HG02840 (cell line): ENCODE measurements at regions not wholly inside any gene's neighbourhood (a gene's known extent, or its start where the extent isn't known, plus 50 kb on each side); places are given as distances from the start of the nearest gene placed in this dataset.
"Not testable (repeated sequence)": the region's sequence is repeated elsewhere in the genome, so short reads cannot be mapped to it uniquely, and the experiment has no call there.

Experiments
- ATAC-seq: cut with Tn5 transposase; IDR thresholded peaks from one replicate; pipeline ENCODE4 v1.9.1; 2021; ENCODE audit warnings: mild to moderate bottlenecking, moderate library complexity, moderate number of reproducible peaks; ENCODE audit not compliant: unreplicated experiment, low FRiP score

GRCh38 chr5:158054223-158055110, 195.5 kb upstream of the CLINT1 start:
- ATAC-seq, result no peak

DNA sequence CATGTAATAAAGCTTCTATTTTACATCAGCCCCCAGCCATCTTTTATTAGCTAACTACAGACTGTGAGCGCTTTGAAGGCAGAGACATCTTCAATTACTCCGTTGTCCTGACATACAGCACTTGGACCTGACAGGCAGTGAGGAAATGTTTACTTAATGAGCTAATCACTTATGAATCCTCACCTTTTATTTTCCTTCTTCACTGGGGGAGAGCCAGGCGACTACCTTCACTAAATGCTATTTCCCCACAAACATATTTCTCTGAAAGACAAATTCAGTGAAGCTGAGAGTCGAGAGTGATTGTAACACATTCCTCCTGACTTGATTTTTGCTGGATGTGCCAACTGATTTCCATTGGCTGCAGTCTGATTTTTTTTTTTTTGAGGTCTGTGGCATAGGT, 192.1 kb upstream of the CLINT1 start:
- ATAC-seq, result no peak

DNA sequence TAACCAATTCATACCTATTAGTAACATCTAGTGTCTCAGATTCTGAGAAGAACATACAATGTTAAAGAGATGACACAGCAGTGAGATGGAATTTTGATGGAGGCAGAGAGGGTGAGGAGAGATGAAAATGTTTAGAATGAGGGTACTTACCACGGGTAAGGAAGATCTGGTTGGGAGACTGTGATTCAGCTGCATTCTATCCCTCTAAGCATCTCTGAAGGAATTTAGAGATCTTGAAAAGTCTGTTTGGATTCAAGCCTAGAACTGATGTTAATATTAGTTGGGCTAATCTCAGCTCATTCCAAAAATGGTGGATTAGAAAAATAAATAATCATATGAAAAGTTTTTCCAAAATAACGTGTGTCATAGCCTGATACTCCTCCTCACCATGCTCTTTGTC, 191.5 kb upstream of the CLINT1 start:
- ATAC-seq, result no peak

DNA sequence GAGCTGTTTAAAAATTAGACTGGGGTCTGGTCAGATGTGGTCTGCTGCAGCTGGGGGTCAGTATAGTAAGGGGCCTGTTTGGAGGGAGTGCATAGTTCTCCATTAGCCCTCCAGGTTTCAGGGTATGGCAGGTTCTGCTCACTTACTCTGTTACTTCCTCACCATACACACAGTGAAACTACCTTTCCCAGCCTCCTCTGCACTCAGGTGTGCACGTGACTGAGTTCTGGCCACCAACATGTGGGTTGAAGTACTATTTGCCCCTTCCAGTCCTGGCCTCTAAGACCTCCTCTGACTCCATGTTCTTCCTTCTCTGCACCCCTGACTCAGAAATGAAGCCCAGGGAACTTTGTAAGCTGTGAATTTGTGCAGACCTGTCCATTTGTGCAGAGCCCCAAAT, 190.5 kb upstream of the CLINT1 start:
- no peak for ATAC-seq

GRCh38 chr5:158045696-158046095, 186.8 kb upstream of the CLINT1 start:
- no peak for ATAC-seq

DNA sequence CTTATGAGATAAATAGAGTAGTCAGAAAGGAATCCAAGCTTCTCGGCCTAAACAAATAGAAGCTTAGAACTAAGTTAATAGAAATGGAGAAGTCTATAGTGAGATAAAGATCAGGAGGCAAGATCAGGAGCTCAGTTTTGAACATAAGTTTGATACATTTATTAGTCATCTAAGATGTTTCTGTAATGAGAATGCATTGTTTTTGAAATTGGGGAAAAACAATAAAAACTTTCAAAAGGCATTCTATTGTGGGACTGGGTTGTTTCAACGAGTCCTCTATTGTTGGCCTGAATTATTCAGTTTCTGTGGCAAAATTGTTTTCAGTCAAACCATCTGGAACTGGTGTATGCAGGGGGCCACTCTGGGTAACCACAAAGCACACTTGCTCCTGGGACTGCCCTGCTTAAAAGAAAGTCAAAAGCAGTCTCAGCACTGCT, 181.0 kb upstream of the CLINT1 start:
- no peak for ATAC-seq

GRCh38 chr5:158039441-158039840, 180.5 kb upstream of the CLINT1 start:
- ATAC-seq, result no peak

DNA sequence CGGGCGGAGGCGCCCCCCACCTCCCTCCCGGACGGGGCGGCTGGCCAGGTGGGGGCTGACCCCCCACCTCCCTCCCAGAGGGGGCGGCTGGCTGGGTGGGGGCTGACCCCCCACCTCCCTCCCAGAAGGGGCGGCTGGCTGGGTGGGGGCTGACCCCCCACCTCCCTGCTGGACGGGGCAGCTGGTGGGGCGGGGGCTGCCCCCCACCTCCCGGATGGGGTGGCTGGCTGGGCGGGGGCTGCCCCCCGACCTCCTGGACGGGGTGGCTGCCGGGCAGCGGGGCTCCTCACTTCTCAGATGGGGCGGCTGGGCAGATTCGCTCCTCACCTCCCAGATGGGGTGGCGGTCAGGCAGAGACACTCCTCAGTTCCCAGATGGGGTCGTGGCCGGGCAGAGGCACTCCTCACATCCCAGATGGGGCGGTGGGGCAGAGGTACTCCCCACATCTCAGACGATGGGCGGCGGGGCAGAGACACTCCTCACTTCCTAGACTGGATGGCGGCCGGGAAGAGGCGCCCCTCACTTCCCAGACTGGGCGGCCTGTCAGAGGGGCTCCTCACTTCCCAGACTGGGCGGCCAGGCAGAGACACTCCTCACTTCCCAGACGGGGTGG, 178.1 kb upstream of the CLINT1 start:
- ATAC-seq, result not testable (repeated sequence)

DNA sequence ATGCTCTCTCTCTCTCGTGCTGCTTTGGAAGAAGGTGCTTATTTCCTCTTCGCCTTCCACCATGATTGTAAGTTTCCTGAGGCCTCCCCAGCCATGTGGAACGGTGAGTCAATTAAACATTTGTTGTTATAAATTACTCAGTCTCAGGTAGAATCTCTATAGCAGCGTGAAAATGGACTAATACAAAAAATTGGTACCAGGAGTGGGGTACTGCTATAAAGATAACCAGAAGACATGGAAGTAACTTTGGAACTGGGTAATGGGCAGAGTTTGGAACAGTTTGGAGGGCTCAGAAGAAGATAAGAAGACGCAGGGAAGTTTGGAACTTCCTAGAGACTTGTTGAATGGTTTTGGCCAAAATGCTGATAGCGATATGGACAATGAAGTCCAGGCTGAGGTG, 175.6 kb upstream of the CLINT1 start:
- ATAC-seq, result not testable (repeated sequence)

DNA sequence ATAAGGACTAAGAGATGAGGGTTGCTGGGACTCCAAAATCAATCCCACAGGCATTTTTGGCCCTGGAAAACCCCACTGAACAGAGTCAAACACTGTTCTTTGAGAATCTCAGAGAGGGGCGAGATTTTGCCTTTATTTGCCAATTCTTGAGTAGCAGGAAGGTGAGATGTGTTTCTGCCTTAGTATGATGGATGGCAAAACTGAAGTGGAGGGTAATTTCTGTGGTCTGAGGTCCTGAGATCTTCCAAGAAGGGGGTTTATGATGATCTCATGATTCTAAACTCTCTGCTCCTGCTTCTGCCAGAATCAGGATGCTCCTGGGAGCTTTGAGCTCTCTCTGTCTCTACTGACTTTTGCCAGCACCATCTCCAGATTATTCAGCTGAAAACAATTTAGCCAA, 174.8 kb upstream of the CLINT1 start:
- ATAC-seq, result no peak

GRCh38 chr5:158033076-158033475, 174.1 kb upstream of the CLINT1 start:
- ATAC-seq, result no peak

DNA sequence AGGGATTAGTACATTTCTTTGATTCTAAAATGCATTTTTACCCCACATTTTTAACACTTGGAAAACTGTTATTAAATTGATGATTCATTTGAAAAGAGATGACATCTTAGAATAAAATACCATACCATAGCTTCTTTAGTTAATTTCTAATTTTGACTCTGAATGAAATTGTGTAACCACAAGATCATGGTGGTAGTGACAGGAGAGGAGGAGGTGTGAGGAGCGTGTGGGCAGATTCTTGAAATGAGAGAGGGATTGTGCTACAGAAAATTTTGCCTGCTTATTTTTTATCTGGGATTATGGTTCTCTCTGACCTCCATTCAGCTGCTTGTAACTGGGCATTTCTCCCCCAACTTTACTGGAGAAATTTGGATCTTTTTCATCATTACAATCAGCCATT, 173.3 kb upstream of the CLINT1 start:
- no peak for ATAC-seq

- ATAC-seq, result no peak
Measured at GRCh38 chr5:158027806-158028775, 169.1 kb upstream of the CLINT1 start.

DNA sequence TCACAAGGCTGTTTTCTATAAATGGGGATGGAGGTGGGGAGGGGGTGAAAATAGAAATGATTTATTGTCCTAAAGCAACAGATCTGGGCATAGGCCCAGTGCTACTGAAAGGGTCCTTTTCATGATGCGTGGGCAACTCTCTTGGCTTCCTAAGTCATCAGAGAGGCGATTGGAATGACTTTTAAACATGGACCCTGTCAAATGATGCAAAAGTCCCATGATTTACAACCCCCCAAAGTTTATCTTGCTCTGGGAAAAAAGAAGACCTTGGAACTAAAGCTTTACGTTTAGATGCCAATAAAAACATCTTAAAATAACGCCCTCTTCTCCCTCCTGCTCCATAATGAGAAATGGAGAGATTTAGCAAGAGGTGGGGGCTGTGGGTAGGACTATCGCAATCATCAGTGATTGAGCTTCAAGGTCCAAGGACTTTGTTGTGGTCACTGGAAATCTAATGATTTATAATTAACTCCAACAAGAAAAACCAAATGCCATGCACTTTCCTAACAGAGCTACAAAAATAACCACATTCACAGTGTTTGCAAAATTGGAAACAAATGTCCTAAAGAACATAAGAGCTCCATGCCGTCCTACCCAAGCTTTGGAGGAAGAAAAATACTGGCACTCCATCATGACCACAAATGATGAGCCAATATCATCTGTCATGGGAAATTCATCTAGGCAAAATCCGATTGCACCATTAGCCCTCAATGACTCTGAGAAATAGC, 167.5 kb upstream of the CLINT1 start:
- ATAC-seq, result no peak

GRCh38 chr5:158023266-158023665, 164.3 kb upstream of the CLINT1 start:
- no peak for ATAC-seq

- no peak for ATAC-seq
Measured at GRCh38 chr5:158022837-158023236, 163.9 kb upstream of the CLINT1 start.

DNA sequence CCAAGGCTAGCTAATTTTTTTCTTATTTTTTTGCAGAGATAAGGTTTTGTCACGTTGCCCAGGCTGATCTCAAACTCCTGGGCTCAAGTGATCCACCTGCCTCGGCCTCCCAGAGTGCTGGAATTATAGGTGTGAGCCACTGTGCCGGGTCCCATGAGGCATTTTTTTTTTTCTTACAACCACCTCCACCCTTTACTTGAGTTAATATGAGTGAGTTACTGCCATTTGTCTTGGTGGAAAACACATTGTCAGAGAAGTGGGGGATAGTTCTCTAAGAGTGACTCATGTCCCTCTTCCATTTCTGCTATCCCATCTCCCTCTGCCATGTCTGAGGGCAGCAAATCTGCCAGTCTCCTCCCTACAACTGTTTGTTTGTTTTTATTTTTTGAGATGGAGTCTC, 163.4 kb upstream of the CLINT1 start:
- no peak for ATAC-seq

GRCh38 chr5:158020555-158021418, 161.8 kb upstream of the CLINT1 start:
- no peak for ATAC-seq

DNA sequence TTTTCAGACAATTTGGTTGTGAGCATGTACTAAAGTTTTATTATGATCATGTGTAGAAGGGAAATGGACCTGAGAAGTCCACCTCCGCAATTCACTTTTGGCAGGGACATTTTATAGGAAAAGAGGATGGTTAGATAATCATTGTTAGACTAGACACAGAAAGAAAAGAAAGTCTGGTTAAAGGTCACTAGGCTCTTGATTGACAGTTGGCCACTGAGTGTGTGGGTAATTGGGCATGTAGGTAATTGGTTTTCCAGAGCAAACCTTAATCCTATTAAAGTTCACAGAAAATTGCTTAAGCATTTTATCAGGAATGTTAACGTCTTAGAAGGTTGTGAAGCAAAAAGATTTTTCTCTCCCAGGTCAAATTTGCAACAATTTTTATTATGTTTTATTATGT, 158.5 kb upstream of the CLINT1 start:
- no peak for ATAC-seq
